ENCODE measurements at regions not wholly inside any gene's neighbourhood (a gene's known extent, or its start where the extent isn't known, plus 50 kb on each side); places are given as distances from the start of the nearest gene placed in this dataset.

GRCh38 chr2:7226501-7226900, 309.3 kb downstream of the RNF144A start:
- Mint-ChIP-seq H3K27me3 (peaks cover 2% of the 10 kb centered on the region), H3K36me3 (peaks cover 18% of the 10 kb centered on the region), H3K4me3 (no peak overlapping the region), H3K27ac (no peak overlapping the region), H3K9me3 (ENCODE audit: low read depth) (peaks cover 7% of the 10 kb centered on the region), H3K4me1 (ENCODE audit: low read depth) (no peaks in the 10 kb centered on the region)

DNA sequence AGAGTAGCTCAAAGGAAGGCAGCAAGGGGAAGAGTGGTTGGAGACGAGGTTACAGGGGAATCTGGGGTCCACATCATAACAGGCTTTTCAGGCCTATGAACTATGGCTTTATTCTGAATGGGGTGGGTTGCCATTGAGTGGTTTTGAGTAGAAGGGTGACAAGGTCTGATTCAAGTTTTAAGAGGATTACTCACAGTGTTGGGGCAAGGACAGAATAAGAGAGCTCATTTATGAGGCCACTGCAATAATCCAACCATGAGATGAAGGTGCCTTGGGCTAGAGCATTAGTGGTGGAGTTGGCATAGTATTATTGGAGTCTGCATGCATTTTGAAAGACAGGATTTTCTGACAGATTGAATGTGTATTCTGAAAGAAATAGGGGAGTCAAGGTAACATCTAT, 315.9 kb downstream of the RNF144A start:
- Mint-ChIP-seq H3K4me3 (no peak overlapping the region), H3K27me3 (no peaks in the 10 kb centered on the region), H3K9me3 (ENCODE audit: low read depth) (no peaks in the 10 kb centered on the region), H3K4me1 (ENCODE audit: low read depth) (no peaks in the 10 kb centered on the region), H3K27ac (no peak overlapping the region), H3K36me3 (peaks cover 15% of the 10 kb centered on the region)

DNA sequence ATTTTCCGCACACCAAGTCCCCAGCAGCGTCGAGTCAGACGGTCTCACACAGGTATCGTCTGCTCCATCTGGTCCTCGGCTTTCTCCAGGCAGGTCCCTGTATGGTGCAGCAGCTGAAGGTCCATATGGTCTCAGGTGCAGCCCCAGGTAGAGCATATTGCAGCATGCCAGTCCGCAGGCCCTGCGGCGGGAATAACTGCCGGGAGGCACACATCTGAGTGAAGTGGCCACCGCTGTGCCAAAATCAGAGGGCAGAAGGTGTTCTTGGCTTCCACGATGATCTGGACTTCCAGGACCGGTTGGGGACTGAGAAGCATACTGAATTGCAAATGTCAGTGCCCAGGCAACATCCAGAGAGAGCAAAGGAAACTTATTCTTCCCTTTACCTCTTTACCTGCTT, 320.3 kb downstream of the RNF144A start:
- no peaks in the 10 kb centered on the region for H3K4me1 Mint-ChIP-seq (ENCODE audit: low read depth)
- no peak overlapping the region for H3K4me3 Mint-ChIP-seq
- H3K9me3 Mint-ChIP-seq (ENCODE audit: low read depth): no peaks in the 10 kb centered on the region
- no peaks in the 10 kb centered on the region for H3K27me3 Mint-ChIP-seq
- no peak overlapping the region for H3K27ac Mint-ChIP-seq
- peaks cover 11% of the 10 kb centered on the region for H3K36me3 Mint-ChIP-seq

GRCh38 chr2:7239078-7239477, 321.9 kb downstream of the RNF144A start:
- Mint-ChIP-seq H3K36me3 (peaks cover 2% of the 10 kb centered on the region), H3K4me3 (no peak overlapping the region)

DNA sequence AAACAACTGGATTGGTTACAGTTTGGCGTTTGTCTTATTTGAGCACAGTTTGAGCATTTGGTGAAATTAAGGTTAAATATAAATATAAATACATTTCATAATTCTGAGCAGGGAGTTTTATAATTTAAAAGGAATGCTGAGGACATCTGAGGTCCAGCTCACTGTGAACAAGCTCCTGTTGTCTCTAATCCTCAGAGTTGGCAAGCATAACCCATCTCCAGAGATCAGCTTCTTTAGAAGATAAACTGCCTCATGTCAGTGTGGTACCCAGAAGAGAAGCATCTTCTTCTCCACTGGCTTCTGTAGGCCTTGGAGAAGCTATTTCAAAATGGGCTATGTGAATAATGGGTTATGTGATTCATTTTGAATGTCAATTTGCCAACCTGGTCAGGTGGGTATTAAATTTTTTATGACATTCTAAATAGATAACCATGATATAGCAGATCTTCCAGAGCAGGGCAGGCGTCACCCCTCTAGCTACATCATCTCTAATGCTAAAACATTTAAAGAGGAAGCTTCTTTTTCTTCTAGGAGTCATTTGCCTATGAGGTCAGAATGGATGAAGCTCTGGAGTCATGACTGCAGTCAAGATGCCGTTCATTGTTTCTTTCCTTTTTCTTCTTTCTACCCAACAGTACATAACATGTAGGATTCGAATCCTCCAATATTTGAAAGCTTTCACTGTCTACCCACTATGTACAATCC, 324.0 kb downstream of the RNF144A start:
- no peaks in the 10 kb centered on the region for H3K4me1 Mint-ChIP-seq (ENCODE audit: low read depth)
- peaks cover 2% of the 10 kb centered on the region for H3K36me3 Mint-ChIP-seq
- H3K27ac Mint-ChIP-seq: no peak overlapping the region
- no peak overlapping the region for H3K4me3 Mint-ChIP-seq
- peaks cover 1% of the 10 kb centered on the region for H3K27me3 Mint-ChIP-seq
- H3K9me3 Mint-ChIP-seq (ENCODE audit: low read depth): no peaks in the 10 kb centered on the region

More at GRCh38 chr2:7239078-7239477, 321.9 kb downstream of the RNF144A start:
- Mint-ChIP-seq H3K4me1 (ENCODE audit: low read depth) (no peaks in the 10 kb centered on the region), H3K27me3 (peaks cover 1% of the 10 kb centered on the region), H3K27ac (no peak overlapping the region), H3K9me3 (ENCODE audit: low read depth) (no peaks in the 10 kb centered on the region)

DNA sequence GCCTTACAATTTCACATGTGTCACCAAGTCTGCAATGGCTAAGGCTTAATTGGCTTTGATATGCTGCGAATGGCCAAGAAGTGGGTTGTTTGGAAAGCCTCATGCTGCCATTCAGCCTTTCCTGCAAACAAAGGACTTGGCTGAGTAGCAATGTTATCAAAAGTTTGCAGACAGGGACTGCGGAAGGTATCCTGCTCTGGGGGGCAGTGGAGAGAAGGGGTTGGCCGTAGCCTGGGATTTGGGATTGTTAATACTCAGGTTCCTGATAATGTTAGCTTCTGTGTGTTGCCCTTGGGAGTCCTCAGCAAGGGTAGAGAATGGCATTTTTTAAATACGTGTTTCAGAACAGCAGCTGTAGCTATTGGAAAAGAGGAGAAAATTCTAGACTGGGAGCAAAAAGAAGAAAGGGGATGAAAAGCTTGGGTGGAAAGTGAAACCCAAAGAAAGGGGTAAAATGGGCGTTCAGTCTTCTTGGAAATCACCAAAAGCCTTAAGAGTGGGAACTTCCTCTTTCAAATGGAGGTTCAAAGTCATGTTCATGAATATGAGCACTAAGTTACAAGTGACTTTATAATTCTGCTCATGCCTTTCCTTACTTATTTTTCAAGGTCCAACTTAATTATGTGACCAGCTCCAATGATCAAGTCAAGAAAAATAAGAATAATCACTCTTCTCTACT, 325.1 kb downstream of the RNF144A start:
- peaks cover 2% of the 10 kb centered on the region for H3K36me3 Mint-ChIP-seq
- no peak overlapping the region for H3K4me3 Mint-ChIP-seq
- H3K9me3 Mint-ChIP-seq (ENCODE audit: low read depth): no peaks in the 10 kb centered on the region
- no peak overlapping the region for H3K27ac Mint-ChIP-seq
- no peaks in the 10 kb centered on the region for H3K4me1 Mint-ChIP-seq (ENCODE audit: low read depth)
- H3K27me3 Mint-ChIP-seq: peaks cover 1% of the 10 kb centered on the region

DNA sequence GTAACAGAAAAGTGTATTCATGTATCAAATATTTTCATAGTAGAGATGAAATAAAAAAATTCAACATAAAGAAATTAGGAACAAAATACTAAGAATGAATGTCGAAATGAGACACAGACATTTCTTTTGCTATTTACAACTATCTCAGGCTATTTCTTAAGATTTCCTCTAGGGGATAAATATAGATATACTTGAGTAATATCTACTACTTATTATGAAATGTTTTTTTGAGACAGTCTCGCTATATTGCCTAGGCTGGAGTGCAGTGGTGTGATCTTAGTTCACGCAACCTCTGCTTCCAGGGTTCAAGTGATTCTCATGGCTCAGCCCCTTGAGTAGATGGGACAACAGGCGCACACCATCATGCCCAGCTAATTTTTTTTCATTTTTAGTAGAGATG, 326.1 kb downstream of the RNF144A start:
- H3K27me3 Mint-ChIP-seq: peaks cover 1% of the 10 kb centered on the region
- no peak overlapping the region for H3K27ac Mint-ChIP-seq
- H3K36me3 Mint-ChIP-seq: peaks cover 2% of the 10 kb centered on the region
- H3K4me1 Mint-ChIP-seq (ENCODE audit: low read depth): no peaks in the 10 kb centered on the region
- H3K4me3 Mint-ChIP-seq: no peak overlapping the region
- H3K9me3 Mint-ChIP-seq (ENCODE audit: low read depth): no peaks in the 10 kb centered on the region

- no peaks in the 10 kb centered on the region for H3K9me3 Mint-ChIP-seq (ENCODE audit: low read depth)
Observed at GRCh38 chr2:7256377-7256776, 339.2 kb downstream of the RNF144A start.

GRCh38 chr2:7262727-7263126, 345.5 kb downstream of the RNF144A start:
- H3K9me3 Mint-ChIP-seq (ENCODE audit: low read depth): no peaks in the 10 kb centered on the region
- peaks cover 3% of the 10 kb centered on the region for H3K36me3 Mint-ChIP-seq
- peaks cover 6% of the 10 kb centered on the region for H3K4me1 Mint-ChIP-seq (ENCODE audit: low read depth)
- H3K4me3 Mint-ChIP-seq: no peak overlapping the region
- H3K27me3 Mint-ChIP-seq: no peaks in the 10 kb centered on the region
- no peak overlapping the region for H3K27ac Mint-ChIP-seq

More at GRCh38 chr2:7256377-7256776, 339.2 kb downstream of the RNF144A start:
- Mint-ChIP-seq H3K4me1 (ENCODE audit: low read depth) (no peaks in the 10 kb centered on the region), H3K27ac (no peak overlapping the region), H3K27me3 (no peaks in the 10 kb centered on the region), H3K36me3 (peaks cover 6% of the 10 kb centered on the region), H3K4me3 (no peak overlapping the region)

GRCh38 chr2:7264791-7265190, 347.6 kb downstream of the RNF144A start:
- H3K36me3 Mint-ChIP-seq: no peaks in the 10 kb centered on the region
- no peaks in the 10 kb centered on the region for H3K27me3 Mint-ChIP-seq
- no peak overlapping the region for H3K4me3 Mint-ChIP-seq
- peaks cover 6% of the 10 kb centered on the region for H3K4me1 Mint-ChIP-seq (ENCODE audit: low read depth)
- no peaks in the 10 kb centered on the region for H3K9me3 Mint-ChIP-seq (ENCODE audit: low read depth)
- no peak overlapping the region for H3K27ac Mint-ChIP-seq

GRCh38 chr2:7265286-7265685, 348.1 kb downstream of the RNF144A start:
- Mint-ChIP-seq H3K27ac (no peak overlapping the region), H3K4me1 (ENCODE audit: low read depth) (peaks cover 6% of the 10 kb centered on the region), H3K9me3 (ENCODE audit: low read depth) (no peaks in the 10 kb centered on the region), H3K4me3 (no peak overlapping the region), H3K36me3 (no peaks in the 10 kb centered on the region), H3K27me3 (no peaks in the 10 kb centered on the region)

- Mint-ChIP-seq H3K36me3 (no peaks in the 10 kb centered on the region), H3K9me3 (ENCODE audit: low read depth) (no peaks in the 10 kb centered on the region), H3K4me1 (ENCODE audit: low read depth) (no peaks in the 10 kb centered on the region), H3K27ac (no peak overlapping the region), H3K4me3 (no peak overlapping the region), H3K27me3 (peaks cover 1% of the 10 kb centered on the region)
Observed at GRCh38 chr2:7269106-7269643, 352.0 kb downstream of the RNF144A start.

DNA sequence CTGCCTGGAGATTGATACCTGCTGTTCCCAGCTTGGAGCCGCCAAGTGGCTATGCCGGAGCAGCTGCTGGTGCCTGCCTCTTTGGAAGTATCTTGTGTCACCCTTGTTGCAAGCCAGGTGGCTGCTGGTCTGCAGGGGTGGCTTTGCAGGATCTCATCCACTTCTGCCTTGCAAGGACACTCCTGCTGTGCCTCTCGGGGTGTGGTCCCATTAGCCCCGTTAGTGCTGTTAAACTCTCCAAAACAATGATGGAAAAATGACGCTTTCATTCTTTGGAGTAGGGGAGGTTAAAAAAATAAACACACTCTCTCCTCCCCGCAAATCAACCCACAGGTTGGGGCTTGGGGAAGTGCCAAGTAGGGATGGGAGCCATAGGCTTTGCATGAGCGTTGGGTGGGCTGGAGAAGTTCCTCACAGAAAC, 352.8 kb downstream of the RNF144A start:
- no peak overlapping the region for H3K27ac Mint-ChIP-seq
- no peaks in the 10 kb centered on the region for H3K4me1 Mint-ChIP-seq (ENCODE audit: low read depth)
- no peaks in the 10 kb centered on the region for H3K36me3 Mint-ChIP-seq
- no peak overlapping the region for H3K4me3 Mint-ChIP-seq
- H3K9me3 Mint-ChIP-seq (ENCODE audit: low read depth): no peaks in the 10 kb centered on the region
- H3K27me3 Mint-ChIP-seq: peaks cover 1% of the 10 kb centered on the region

GRCh38 chr2:7272210-7272609, 355.0 kb downstream of the RNF144A start:
- H3K27me3 Mint-ChIP-seq: peaks cover 1% of the 10 kb centered on the region
- H3K4me1 Mint-ChIP-seq (ENCODE audit: low read depth): no peaks in the 10 kb centered on the region
- H3K4me3 Mint-ChIP-seq: no peak overlapping the region
- H3K36me3 Mint-ChIP-seq: no peaks in the 10 kb centered on the region
- no peak overlapping the region for H3K27ac Mint-ChIP-seq
- no peaks in the 10 kb centered on the region for H3K9me3 Mint-ChIP-seq (ENCODE audit: low read depth)

DNA sequence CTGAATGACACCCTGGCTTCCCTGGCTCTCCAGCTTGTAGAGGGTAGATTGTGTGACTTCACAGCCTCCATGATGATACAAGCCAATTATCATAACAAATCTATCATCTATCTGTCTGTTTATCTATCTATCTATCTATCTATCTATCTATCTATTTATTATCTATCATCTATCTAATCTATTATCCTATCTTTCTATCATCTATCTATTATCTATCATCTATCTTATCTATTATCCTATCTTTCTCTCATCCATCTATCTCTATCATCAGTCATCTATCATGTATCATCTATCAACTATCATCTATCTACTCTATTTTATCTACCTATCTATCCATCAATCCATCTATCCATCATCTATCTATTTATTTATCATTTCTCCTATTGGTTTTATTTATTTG, 361.8 kb downstream of the RNF144A start:
- peaks cover 1% of the 10 kb centered on the region for H3K27me3 Mint-ChIP-seq
- no peak overlapping the region for H3K27ac Mint-ChIP-seq
- no peaks in the 10 kb centered on the region for H3K4me1 Mint-ChIP-seq (ENCODE audit: low read depth)
- no peak overlapping the region for H3K4me3 Mint-ChIP-seq
- H3K9me3 Mint-ChIP-seq (ENCODE audit: low read depth): no peaks in the 10 kb centered on the region
- H3K36me3 Mint-ChIP-seq: no peaks in the 10 kb centered on the region
